Astrocyte of the hippocampus (primary cell): ENCODE measurements at regions not wholly inside any gene's neighbourhood (a gene's known extent, or its start where the extent isn't known, plus 50 kb on each side); places are given as distances from the start of the nearest gene placed in this dataset.

Experiments
- DNase-seq: peaks from one replicate; pipeline ENCODE4 v3.0.0; 2011; ENCODE audit warnings: low read depth, low spot score

DNA sequence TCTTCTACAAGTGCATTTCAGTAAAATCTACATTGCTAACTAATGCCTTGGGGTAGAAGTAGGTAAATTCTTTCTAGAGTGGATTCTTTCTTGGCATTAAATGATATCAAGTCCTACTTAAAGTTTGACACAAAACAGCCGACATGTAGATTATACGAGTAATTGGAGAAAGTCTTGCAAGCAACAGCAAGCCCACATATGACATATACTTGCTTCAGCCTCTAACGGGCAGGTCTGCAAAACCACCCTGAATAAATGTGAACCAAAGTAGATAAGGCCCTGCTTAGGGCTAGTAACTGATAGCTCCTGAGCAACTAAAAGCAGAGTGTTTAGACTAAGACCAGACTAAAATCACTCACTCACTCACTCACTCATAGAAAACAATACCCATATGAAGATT, 203.2 kb downstream of the LTN1 start:
- DNase-seq = no peak

DNA sequence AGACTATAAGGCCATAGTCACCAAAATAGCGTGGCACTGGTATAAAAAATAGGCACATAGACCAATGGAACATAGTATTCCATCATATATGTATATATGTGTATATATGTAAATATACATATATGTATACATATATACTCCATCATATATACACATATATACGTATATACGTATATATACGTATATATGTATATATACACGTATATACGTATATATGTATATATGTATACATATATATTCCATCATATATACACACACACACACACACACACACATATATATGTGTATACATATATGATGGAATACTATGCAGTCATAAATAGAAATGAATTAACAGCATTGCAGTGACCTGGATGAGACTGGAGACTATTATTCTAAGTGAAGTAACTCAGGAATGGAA, 204.6 kb downstream of the LTN1 start:
- no peak for DNase-seq

DNA sequence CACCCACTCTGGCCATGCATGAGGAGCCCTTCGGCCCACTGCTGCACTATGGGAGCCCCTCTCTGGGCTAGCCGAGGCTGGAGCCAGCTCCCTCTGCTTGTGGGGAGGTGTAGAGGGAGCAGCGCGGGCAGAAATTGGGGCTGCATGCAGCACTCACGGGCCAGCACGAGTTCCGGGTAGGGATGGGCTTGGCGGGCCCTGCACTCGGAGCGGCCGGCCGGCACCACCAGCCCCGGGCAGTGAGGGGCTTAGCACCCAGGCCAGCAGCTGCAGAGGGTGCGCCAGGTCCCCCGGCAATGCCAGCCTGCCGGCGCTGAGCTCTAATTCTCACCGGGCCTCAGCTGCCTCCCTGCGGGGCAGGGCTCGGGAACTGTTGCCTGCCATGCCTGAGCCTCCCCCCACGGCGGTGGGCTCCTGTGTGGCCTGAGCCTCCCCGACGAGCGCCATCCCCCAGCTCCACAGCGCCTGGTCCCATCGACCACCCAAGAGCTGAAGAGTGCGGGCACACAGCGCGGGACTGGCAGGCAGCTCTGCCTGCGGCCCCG, 209.0 kb downstream of the LTN1 start:
- DNase-seq = no peak

DNA sequence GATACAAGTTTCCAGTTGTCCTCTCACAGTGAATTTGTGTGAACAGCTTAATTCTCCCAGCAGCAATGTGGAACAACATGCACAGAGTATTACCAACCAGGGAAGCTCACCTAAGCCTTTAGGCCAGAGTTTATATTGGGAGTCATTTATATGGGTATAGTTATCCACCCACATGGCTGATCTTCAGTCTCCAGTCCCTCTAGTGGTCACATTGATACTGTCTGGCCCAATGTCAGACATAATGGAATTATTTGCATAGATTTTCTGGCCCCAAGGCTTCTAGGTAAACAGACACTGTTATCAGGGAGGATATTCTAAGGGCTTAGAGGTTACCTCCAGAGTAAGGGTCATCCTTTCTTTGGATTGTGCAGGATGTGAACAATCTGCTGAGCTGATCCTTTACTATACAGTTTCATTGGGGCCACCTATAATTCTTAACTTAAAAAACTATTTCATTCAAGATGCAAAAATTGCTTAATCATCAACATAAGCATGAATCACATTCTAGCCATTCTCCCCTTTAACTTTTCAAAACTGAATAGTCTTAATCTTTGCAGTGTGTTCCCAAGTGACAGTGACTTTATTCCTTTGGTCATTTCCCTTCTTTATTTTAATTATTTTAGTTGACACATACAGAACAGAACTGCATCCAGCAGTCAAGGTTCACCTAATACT, 210.9 kb downstream of the LTN1 start:
- DNase-seq = no peak

DNA sequence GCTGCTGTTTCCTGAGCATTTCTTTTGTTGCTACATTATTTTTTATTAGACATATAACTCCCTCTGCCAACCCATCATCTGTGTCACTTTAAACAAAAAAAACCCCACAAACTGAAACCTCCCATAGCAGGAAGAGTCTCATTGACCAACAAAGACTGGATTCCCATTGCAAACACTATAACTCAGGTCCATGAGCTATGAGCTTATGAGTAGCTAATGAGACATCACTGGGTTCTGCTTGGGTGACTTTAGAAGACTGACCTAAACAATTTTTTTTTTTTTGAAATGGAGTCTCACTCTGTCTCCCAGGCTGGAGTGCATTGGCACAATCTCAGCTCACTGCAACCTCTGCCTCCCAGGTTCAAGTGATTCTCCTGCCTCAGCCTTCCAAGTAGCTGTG, 212.8 kb downstream of the LTN1 start:
- no peak for DNase-seq

DNA sequence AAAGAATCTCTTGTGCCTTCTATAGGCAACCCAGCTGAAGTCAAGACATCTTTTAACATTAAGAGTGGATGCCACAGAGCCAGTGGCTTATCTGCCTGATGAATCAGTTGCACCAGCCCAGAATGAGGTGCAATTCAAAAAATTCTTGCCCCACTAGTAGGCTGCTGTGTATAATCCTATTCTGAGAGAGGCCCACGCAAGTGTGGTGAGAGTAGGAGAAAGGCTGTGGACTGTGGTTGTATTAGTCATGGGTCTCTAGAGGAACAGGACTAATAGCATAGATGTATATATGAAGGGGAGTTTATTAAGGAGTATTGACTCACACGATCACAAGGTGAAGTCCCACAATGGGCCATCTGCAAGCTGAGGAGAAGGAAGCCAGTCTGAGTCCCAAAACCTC, 216.4 kb downstream of the LTN1 start:
- peak; percentile 42 for DNase-seq

DNA sequence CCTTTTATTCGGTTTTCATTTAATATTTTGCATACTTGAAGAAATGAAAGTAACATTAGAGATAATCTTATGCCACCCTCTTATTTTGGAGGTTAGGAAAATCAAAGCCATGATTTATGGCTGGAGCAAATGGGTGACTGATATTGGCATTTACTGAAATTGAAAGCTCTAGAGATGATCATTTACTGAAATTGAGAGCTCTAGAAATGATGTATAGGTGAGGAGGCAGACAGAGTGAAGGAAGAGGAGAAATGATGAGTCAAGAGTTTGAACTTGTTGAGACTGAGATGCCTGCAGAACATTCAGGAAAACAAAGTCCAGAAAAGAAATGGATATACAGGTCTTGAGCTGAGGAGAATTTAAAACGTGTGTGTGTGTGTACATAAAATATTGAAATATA, 217.6 kb downstream of the LTN1 start:
- no peak for DNase-seq

DNA sequence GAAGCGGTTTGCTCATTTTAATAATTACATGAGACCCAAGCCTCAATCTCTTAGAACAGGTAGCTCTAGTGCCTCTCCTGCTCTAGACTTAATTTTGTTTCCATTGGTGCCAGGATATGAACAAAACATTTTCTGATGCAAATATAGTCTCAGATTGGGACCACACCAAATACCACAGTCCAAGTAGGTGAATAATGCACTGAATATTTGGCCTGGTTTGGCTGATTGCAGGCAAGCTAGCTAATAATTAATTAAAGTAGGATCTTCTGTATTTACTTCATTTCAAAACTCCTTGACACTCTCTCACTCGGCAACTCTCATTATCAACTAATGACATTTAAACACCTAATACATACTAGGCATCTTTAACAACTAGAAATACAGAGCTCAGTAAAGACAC, 219.6 kb downstream of the LTN1 start:
- no peak for DNase-seq

DNA sequence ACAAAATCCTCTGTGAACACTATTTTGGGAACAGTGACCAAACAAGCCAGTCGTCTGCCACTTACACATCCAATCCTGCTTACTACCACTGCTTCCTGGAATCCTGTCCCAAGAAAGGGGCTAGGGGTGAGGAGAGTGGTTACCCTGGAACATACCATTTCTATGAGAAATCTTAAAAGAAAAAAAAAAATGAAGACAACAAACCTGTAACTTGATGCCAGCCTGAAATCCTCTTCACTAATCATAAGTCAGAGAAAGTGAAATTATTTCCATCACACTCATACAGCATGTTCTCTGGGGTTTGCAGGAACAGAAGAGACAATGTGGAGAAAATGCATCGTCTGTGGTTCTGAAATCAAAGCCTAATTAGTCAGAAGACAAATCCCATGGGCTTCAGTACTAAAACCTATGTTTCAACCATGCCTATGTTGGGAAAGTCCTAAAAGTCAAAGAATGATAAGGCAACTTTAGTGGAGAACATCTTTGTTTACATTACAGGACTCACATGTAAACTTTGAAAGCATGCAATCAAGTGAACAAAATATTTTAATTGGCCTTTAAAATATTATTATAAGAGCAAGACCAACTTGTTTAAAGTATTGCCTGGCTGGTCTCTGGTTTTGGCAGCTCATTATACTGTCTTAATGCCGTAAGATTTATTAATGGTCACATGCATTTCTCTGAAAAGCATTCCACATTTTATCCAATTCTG, 220.7 kb downstream of the LTN1 start:
- DNase-seq = peak; percentile 62

DNA sequence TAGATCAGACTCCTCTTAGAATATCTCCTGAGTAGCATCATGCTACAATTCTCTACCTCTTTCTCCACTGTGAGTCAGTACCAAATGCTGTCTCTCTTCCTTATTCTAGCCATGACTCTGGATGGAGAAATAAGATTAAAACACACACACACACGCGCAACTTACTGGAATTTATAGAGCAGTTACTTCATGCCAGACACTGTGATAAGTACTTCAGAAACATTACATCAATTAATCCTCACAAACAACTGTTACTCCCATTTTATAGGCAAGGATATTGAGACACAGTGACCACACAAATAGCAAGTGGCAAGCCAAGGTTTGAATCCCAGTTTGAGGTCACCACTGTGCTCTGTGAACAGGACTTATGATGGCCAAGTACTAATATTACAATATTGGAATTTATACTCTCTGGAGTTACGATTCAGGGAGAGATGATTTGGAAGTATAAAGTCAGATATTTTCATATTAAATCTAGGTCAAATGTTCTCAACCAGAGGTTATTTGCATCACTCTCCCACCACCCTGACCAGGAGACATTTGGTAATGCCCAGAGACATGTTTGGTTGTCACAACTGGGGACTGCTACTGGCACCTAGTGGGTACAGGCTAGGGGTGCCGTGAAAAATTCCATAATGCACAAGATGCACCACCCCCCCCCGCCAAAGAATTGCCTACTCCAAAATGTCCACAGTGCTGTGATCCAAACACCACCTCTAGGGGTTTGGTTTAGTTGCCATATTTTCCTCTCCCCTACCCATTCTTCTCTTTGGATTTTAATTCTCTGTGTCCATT, 221.6 kb downstream of the LTN1 start:
- DNase-seq = no peak

DNA sequence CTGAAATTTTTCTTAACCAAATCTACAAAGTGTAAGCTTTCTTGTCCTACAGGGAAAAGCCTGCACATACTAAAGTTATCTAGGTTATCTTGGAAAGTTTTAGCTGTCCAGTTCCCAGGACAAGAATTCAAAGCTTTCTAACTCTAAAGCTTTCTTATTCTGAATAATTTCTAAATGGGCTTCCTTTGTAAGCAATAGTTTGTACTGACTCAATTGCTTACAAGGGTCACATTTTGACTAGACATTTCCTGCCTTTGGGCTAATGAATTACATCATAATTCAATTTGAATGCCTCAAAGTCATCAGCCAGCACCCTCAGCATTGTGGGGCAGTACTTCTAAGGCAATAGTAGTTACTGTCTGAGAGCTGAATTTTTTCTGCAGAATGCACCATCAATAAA, 223.0 kb downstream of the LTN1 start:
- DNase-seq = no peak

DNA sequence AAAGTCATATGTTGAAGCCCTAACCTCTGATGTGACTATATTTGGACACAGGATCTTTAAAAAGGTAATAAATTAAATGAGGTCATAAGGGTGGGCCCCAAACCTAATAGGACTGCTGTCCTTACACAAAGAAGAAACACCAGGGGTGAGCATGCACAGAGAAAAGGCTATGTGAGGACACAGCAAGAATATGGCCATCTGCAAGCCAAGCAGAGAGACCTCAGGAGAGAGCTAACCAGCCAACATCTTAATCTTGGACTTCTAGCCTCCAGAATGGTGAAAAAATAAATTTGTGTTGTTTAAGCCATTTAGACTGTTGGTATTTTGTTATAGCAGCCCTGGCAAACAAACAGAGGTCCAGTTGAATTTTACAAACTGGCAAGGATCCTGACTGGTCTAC, 223.9 kb downstream of the LTN1 start:
- DNase-seq = no peak

DNA sequence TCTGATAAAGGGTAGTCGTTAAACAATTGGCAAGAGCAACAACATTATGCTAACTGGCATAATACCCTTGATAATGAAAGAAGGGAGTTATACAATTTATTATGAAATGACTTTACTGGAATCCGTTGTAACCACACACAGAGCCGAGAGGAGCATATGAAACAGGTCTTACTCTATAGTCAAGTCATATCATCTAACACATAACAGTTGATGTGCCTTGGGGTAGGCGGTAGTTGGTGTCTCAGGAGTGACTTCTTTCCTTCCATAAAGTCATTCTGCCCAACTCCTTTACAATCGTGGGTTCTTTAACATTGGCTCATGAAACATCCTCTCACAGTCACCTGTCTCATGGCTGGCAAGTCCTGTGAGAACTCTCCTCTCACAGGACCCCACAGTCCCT, 225.2 kb downstream of the LTN1 start:
- no peak for DNase-seq

DNA sequence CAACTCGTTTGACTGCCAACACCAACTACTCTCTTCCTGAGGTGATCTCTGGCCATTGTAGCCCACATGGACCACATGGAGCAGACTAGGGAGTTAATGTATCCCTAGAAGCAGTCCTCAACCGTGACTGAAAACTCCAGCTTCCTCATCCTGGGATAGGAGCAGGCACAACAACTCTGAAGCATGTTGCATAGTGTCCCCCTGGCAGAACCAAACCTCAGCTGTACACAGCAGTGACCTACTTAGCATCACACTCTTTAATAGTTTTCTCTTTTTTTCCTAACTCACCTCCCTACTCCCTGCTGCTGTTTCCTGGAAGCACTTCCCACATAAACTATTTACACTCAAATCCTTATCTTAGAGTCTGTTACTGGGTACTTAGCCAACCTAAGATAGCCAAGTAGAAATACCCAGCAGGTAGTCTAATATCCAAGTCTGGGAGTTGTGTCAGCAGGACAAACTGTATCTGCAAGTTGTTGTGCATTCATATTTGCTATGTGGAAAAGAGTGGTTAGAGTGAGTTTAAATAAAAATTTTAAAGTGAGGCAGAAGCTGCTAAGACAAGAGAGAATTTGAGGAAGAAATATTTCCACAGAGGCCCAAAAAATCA, 228.8 kb downstream of the LTN1 start:
- no peak for DNase-seq

DNA sequence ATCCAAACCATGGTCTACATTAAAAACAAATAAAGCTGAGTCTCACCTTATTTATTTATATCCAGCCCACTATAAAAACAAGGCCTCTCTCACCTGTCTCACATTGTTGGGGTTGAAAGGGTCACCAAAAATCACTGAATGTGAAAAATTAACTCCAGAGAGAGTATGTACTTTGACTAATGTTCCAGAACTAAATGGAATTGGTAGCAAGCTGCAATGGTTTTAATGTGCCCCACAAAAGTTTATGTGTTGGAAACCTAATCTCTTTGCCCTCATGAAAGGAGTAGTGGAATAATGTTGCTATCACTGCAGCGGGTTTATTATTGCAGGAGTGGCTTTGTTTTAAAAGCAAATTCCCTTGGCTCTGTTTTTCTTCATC, 230.3 kb downstream of the LTN1 start:
- no peak for DNase-seq

DNA sequence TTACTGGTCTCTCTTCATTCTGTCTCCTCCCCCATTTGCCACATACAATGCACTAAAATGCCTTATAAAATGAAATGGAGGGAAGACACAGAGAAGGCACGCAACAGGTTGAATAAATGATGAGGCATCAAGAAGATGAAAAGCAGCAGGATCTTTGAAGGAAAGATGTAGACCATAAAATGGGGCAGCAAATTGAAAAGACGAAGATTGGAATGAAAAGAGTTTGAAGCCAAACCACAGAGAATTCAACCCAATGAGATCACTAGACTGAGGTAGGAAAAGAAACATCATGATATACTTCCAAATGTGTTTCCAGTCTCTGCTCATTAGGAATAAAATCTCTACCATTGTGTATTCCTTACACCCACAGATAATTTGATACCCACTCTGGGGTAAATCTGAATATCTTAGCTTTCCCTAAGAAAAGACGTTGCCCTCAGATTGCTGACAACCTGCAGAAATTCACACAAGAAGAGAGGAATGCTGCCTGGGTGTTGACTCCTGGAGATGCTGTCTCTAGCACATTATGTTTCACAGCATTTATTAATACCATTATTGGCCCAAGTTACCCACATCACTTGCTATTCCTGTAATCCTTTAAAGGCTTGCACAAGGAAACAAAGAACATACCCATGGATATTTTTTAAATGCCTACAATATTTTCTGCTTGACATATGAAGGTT, 230.9 kb downstream of the LTN1 start:
- DNase-seq = peak; percentile 56

DNA sequence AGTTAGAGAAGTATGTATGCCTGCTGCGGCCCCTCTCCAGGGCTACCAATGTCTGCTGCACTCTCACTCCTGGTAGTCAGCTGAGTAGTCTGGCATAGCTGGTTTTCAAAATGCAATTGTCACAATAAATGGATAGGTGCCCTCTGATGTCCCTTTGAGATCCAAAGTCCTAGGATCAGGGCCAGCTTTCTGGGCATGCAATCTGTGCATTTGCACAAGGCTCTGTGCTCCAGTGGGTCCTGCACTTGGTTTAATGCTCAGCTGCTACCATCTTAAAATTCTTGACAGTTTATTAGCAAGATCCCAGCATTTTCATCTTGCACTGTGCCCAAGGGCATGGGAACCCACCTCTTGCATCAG, 233.8 kb downstream of the LTN1 start:
- DNase-seq = no peak

DNA sequence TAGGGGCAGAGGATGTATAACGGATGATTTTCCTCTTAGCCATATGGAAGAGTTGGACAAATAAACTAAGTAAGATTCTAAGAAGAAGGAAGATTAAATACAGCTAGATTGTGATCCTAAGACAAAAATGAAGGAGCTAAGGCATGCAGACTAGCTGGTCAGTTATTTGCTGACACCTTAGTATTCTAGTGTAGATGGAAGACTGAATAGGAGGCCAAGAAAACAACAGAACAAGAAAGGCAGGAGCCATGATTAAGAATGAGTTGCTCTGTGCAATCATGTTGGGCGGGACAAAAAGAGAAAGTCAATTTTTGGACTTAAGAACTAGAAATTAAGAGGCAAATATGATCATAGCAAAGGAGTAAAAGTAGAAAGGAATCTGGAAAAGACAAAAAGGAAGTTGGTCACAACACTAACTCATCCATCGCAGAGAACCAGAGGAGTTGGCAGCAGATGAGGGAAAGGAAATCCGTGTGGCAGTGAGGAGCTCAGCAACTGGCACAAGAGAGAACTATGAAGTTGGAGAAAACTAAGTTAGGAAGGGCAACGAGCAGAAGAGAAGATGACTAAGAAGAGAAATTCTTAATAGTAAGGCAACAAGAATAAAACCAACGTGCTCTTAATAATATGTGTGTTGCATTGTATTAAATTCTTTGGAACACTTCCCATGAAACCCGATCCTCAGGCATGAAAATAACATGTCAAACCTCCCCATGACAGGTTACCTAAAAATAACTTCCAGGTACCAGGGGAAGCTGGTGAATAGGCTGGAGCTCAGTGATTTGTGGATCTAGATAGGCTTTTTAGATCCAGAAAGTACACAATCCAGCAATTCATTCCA, 234.4 kb downstream of the LTN1 start:
- no peak for DNase-seq

DNA sequence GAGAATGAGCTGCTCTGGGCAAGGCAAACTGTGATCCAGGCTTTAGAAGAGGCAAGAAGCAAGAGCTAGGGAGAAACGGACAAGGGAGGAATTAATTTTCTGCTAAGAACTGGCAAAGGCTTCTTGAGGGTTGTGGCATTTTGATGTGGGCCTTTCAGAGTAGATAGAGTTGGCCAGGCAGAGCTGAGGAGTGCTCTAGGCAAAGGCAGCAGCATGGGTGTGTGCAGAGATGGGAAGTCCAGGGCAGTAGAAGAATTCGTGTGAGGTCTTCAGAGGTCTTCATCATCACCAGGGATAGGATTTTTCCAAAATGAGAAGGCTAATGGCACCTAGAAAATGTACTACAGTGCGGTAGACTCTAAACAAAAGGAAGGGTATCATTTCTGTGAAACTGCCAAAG, 237.8 kb downstream of the LTN1 start:
- no peak for DNase-seq

DNA sequence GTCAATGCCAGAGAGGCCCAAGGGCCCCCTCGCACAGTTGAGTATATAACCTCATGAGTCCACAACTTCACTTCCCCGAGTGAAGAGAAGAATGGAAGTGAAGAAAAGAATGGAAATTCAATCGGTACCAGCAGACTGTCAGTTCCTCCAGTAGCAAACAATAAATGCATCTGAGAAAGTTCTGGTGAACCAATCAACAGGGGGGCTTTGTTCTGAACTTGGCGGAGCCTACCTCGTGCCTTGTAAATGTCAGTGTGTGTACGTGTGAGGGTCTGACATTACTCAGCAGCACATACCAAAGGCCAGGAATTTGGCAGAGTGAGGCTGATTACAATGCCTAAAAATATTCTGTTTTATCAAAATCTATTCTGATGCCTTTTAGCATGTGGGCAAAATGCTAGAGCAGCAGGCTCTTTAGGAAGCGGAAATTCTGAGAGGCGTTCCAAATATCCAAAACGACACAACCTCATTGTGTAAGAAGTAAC, 238.5 kb downstream of the LTN1 start:
- DNase-seq = peak; percentile 88

DNA sequence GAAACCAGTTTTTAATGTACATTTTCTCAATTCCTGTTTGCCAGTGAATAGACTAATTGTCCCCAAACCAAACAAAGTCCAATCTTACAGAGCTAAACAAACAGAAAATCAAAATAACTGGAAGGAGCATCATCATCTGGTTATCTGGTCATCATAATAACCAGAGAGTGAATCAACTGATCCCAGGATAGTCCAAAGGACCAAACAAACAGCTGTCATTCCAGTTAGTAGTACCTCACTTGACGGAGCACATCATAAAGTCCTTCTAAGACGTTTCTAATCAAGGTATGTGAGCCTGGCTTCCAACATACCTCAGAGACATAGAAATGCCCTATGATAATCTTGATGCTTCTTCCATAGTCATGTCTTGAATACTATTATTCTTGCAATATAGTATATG, 240.5 kb downstream of the LTN1 start:
- DNase-seq = no peak
